Neural progenitor cell (in vitro differentiated cells): ENCODE measurements at regions not wholly inside any gene's neighbourhood (a gene's known extent, or its start where the extent isn't known, plus 50 kb on each side); places are given as distances from the start of the nearest gene placed in this dataset.

Experiments
- DNase-seq: peaks from one replicate; pipeline ENCODE4 v3.0.0-alpha.2; 2016; ENCODE audit warnings: low spot score
- H2AFZ ChIP-seq: fragments of 200-600 bp; sonication (generic); replicated peaks from 2 replicates; pipeline ENCODE4 v1.6.1; 2016; ENCODE audit warnings: antibody characterized with exemption
- H3F3A ChIP-seq: fragments of 200-600 bp; sonication (generic); 2 replicates; pipeline ENCODE4 v1.6.1; 2016; ENCODE audit warnings: antibody characterized with exemption, low read depth
- H3K27ac ChIP-seq: fragments of 200-600 bp; sonication (generic); 2 replicates; pipeline ENCODE4 v1.5.1; 2016; ENCODE audit warnings: mild to moderate bottlenecking
- H3K27me3 ChIP-seq: fragments of 200-600 bp; sonication (generic); 2 replicates; pipeline ENCODE4 v1.6.1; 2016; ENCODE audit warnings: mild to moderate bottlenecking, moderate library complexity
- H3K36me3 ChIP-seq: fragments of 200-600 bp; sonication (generic); 2 replicates; pipeline ENCODE4 v1.5.1; 2016
- H3K4me1 ChIP-seq: fragments of 200-600 bp; sonication (generic); 2 replicates; pipeline ENCODE4 v1.6.1; 2016; ENCODE audit warnings: mixed run types
- H3K4me2 ChIP-seq: fragments of 200-600 bp; sonication (generic); 2 replicates; pipeline ENCODE4 v1.6.1; 2016
- H3K4me3 ChIP-seq: fragments of 200-600 bp; sonication (generic); 2 replicates; pipeline ENCODE4 v1.5.1; 2016
- H3K79me2 ChIP-seq: fragments of 200-600 bp; sonication (generic); 2 replicates; pipeline ENCODE4 v1.6.1; 2016; ENCODE audit warnings: low read depth
- H3K9ac ChIP-seq: fragments of 200-600 bp; sonication (generic); 2 replicates; pipeline ENCODE4 v1.6.1; 2016
- H3K9me3 ChIP-seq: fragments of 200-600 bp; sonication (generic); 2 replicates; pipeline ENCODE4 v1.5.1; 2016; ENCODE audit warnings: low read depth
- H4K20me1 ChIP-seq: fragments of 200-600 bp; sonication (generic); 2 replicates; pipeline ENCODE4 v1.6.1; 2016; ENCODE audit warnings: low read depth
- H3K27ac Mint-ChIP-seq: 3 replicates; pipeline ENCODE4 v1.8.0; 2021; ENCODE audit warnings: mixed read lengths
- H3K27me3 Mint-ChIP-seq: 2 replicates; pipeline ENCODE4 v1.8.0; 2022; ENCODE audit warnings: low read depth, mild to moderate bottlenecking, inconsistent platforms, moderate library complexity, mixed read lengths; ENCODE audit not compliant: insufficient read depth
- H3K36me3 Mint-ChIP-seq: 3 replicates; pipeline ENCODE4 v1.8.0; 2021; ENCODE audit warnings: mixed read lengths
- H3K4me1 Mint-ChIP-seq: 3 replicates; pipeline ENCODE4 v1.8.0; 2021; ENCODE audit warnings: mixed read lengths
- H3K4me3 Mint-ChIP-seq: 3 replicates; pipeline ENCODE4 v1.8.0; 2021; ENCODE audit warnings: mild to moderate bottlenecking, moderate library complexity, mixed read lengths
- H3K9me3 Mint-ChIP-seq: 3 replicates; pipeline ENCODE4 v1.8.0; 2020; ENCODE audit warnings: mixed read lengths
- CTCF ChIP-seq: fragments of 200-600 bp; sonication (generic); IDR thresholded peaks from 2 replicates; pipeline ENCODE4 v1.5.1; 2017; ENCODE audit warnings: antibody characterized with exemption, mild to moderate bottlenecking
- EZH2 ChIP-seq: fragments of 200-600 bp; sonication (generic); IDR thresholded peaks from 2 replicates; pipeline ENCODE4 v1.6.1; 2017; ENCODE audit warnings: antibody characterized with exemption, mild to moderate bottlenecking, moderate library complexity
- EZH2phosphoT487 ChIP-seq: fragments of 200-600 bp; sonication (generic); IDR thresholded peaks from 2 replicates; pipeline ENCODE4 v1.6.1; 2017; ENCODE audit warnings: antibody characterized with exemption

GRCh38 chr4:177097291-177097690 lies 212.4 kb upstream of the NEIL3 start:
- H3K9me3 ChIP-seq, result no peaks in the 10 kb centered on the region
- no peak overlapping the region for H2AFZ ChIP-seq

GRCh38 chr4:177099211-177099610 lies 210.5 kb upstream of the NEIL3 start:
- no peak overlapping the region for H3K4me3 Mint-ChIP-seq
- no peak overlapping the region for H3K27ac Mint-ChIP-seq

More at GRCh38 chr4:177097291-177097690, 212.4 kb upstream of the NEIL3 start:
- no peak for DNase-seq
- no peaks in the 10 kb centered on the region for H3F3A ChIP-seq
- H3K79me2 ChIP-seq, result no peaks in the 10 kb centered on the region
- TF ChIP-seq EZH2 (no peak), EZH2phosphoT487 (no peak), CTCF (no peak)
- no peaks in the 10 kb centered on the region for H3K9me3 Mint-ChIP-seq
- H3K4me1 Mint-ChIP-seq, result no peaks in the 10 kb centered on the region
- H3K4me3 Mint-ChIP-seq, result no peak overlapping the region
- no peak overlapping the region for H3K27ac ChIP-seq
- no peaks in the 10 kb centered on the region for H3K27me3 Mint-ChIP-seq
- H3K36me3 Mint-ChIP-seq, result no peaks in the 10 kb centered on the region
- no peak overlapping the region for H3K4me3 ChIP-seq
- no peak overlapping the region for H3K27ac Mint-ChIP-seq
- H3K4me1 ChIP-seq, result no peaks in the 10 kb centered on the region
- no peak overlapping the region for H3K4me2 ChIP-seq
- no peaks in the 10 kb centered on the region for H4K20me1 ChIP-seq
- no peak overlapping the region for H3K9ac ChIP-seq
- H3K36me3 ChIP-seq, result no peaks in the 10 kb centered on the region
- H3K27me3 ChIP-seq, result no peaks in the 10 kb centered on the region

GRCh38 chr4:177100307-177100706 lies 209.4 kb upstream of the NEIL3 start:
- H3K27ac Mint-ChIP-seq, result no peak overlapping the region

More at GRCh38 chr4:177099211-177099610, 210.5 kb upstream of the NEIL3 start:
- Mint-ChIP-seq H3K36me3 (no peaks in the 10 kb centered on the region), H3K9me3 (no peaks in the 10 kb centered on the region), H3K4me1 (no peaks in the 10 kb centered on the region), H3K27me3 (no peaks in the 10 kb centered on the region)
- Histone ChIP-seq H3K27ac (no peak overlapping the region), H3K9me3 (no peaks in the 10 kb centered on the region), H3K4me2 (no peak overlapping the region), H3F3A (no peaks in the 10 kb centered on the region), H4K20me1 (no peaks in the 10 kb centered on the region), H3K4me1 (no peaks in the 10 kb centered on the region), H3K36me3 (no peaks in the 10 kb centered on the region), H3K27me3 (no peaks in the 10 kb centered on the region), H3K79me2 (no peaks in the 10 kb centered on the region), H2AFZ (no peak overlapping the region), H3K9ac (no peak overlapping the region), H3K4me3 (no peak overlapping the region)
- no peak for DNase-seq
- no peak for TF ChIP-seq CTCF
- TF ChIP-seq EZH2phosphoT487, result no peak
- TF ChIP-seq EZH2, result no peak

More at GRCh38 chr4:177100307-177100706, 209.4 kb upstream of the NEIL3 start:
- Mint-ChIP-seq H3K9me3 (no peaks in the 10 kb centered on the region), H3K4me3 (no peak overlapping the region), H3K4me1 (no peaks in the 10 kb centered on the region), H3K36me3 (no peaks in the 10 kb centered on the region), H3K27me3 (no peaks in the 10 kb centered on the region)
- H3K4me1 ChIP-seq, result no peaks in the 10 kb centered on the region
- H3K9ac ChIP-seq, result no peak overlapping the region
- no peak overlapping the region for H3K27ac ChIP-seq
- no peak for TF ChIP-seq EZH2phosphoT487
- TF ChIP-seq EZH2, result no peak
- TF ChIP-seq CTCF, result peak; percentile 14
- no peak overlapping the region for H3K4me2 ChIP-seq
- no peaks in the 10 kb centered on the region for H3K79me2 ChIP-seq
- no peak overlapping the region for H2AFZ ChIP-seq
- H3K27me3 ChIP-seq, result no peaks in the 10 kb centered on the region
- no peak for DNase-seq
- H3K9me3 ChIP-seq, result no peaks in the 10 kb centered on the region
- H4K20me1 ChIP-seq, result no peaks in the 10 kb centered on the region
- H3K36me3 ChIP-seq, result no peaks in the 10 kb centered on the region
- H3K4me3 ChIP-seq, result no peak overlapping the region
- H3F3A ChIP-seq, result no peaks in the 10 kb centered on the region
